Tibial nerve (tissue), 4 donors: ENCODE measurements at regions not wholly inside any gene's neighbourhood (a gene's known extent, or its start where the extent isn't known, plus 50 kb on each side); places are given as distances from the start of the nearest gene placed in this dataset.

Source experiments
- DNase-seq, 2 donors: peaks; one replicate each; pipeline ENCODE4 v3.0.0-alpha.2; 2019; ENCODE audit warnings: low spot score in 2 of 2
- H3K27ac ChIP-seq, 4 donors: fragments of 200-600 bp; sonication (generic) in 3 of 4; one replicate each; pipeline ENCODE4 v1.5.1; 2017 to 2019; ENCODE audit warnings: mild to moderate bottlenecking in 1 of 4
- H3K27me3 ChIP-seq, 2 donors: fragments of 200-600 bp; sonication (generic) in 1 of 2; one replicate each; pipeline versions ENCODE4 v1.5.1 to v1.6.0; 2017 to 2019
- H3K36me3 ChIP-seq, 3 donors: fragments of 200-600 bp; sonication (generic); one replicate each; pipeline ENCODE4 v1.5.1; 2018 to 2019
- H3K4me1 ChIP-seq, 4 donors: fragments of 200-600 bp; sonication (generic) in 3 of 4; one replicate each; pipeline ENCODE4 v1.5.1; 2017 to 2019
- H3K4me3 ChIP-seq, 4 donors: fragments of 200-600 bp; sonication (generic) in 3 of 4; one replicate each; pipeline ENCODE4 v1.5.1; 2017 to 2019; ENCODE audit warnings: mild to moderate bottlenecking in 1 of 4, moderate library complexity in 1 of 4
- H3K9me3 ChIP-seq, 4 donors: fragments of 200-600 bp; sonication (generic) in 3 of 4; one replicate each; pipeline ENCODE4 v1.5.1; 2017 to 2019
- CTCF ChIP-seq, 5 experiments: fragments of 200-600 bp in 3 of 5; fragments of 450-650 bp in 2 of 5; sonication (generic) in 3 of 5; IDR thresholded peaks; one replicate each; pipeline ENCODE4 v1.5.1; 2016 to 2019; ENCODE audit warnings: antibody characterized with exemption in 5 of 5, mild to moderate bottlenecking in 3 of 5, moderate library complexity in 2 of 5
- EP300 ChIP-seq, 2 donors: sonication (generic); formaldehyde crosslinking; IDR thresholded peaks; one replicate each; pipeline ENCODE4 v1.6.1; 2017; ENCODE audit warnings: antibody characterized with exemption in 2 of 2, mild to moderate bottlenecking in 1 of 2
- POLR2A ChIP-seq, 2 donors: fragments of 450-650 bp; IDR thresholded peaks; one replicate each; pipeline ENCODE4 v1.6.1; 2017; ENCODE audit warnings: antibody characterized with exemption in 2 of 2, mild to moderate bottlenecking in 2 of 2, moderate library complexity in 2 of 2
- WGBS, 2 donors: methylation state at CpG; one replicate each; pipeline ENCODE4 v1.1.5; 2018; 5-methylcytosine and 5-hydroxymethylcytosine counted together

GRCh38 chr5:17113174-17113958 lies 104.1 kb upstream of the BASP1 start:
- no peak overlapping the region for H3K27ac ChIP-seq
- WGBS, 2 donors, result 65 to 66% methylated on average over 9 of the region's 9 CpGs

GRCh38 chr5:17114233-17114632 lies 103.2 kb upstream of the BASP1 start:
- no peaks in the 10 kb centered on the region for H3K27me3 ChIP-seq
- no peak overlapping the region for H3K27ac ChIP-seq
- H3K4me3 ChIP-seq, result no peak overlapping the region
- WGBS, 2 donors, result 71 to 79% methylated on average over 6 of the region's 6 CpGs
- peaks cover 0 to 4% (median 0%) of the 10 kb centered on the region in 4 donors for H3K4me1 ChIP-seq
- no peak for TF ChIP-seq POLR2A (IDR thresholded peaks at IDR 0.05)
- no peak for TF ChIP-seq CTCF (IDR thresholded peaks at IDR 0.05)
- TF ChIP-seq EP300 (IDR thresholded peaks at IDR 0.05), result no peak
- DNase-seq, result no peak
- H3K36me3 ChIP-seq, result no peaks in the 10 kb centered on the region
- H3K9me3 ChIP-seq, result no peaks in the 10 kb centered on the region

More at GRCh38 chr5:17113174-17113958, 104.1 kb upstream of the BASP1 start:
- no peak for TF ChIP-seq EP300 (IDR thresholded peaks at IDR 0.05)
- TF ChIP-seq POLR2A (IDR thresholded peaks at IDR 0.05), result no peak
- TF ChIP-seq CTCF (IDR thresholded peaks at IDR 0.05), result no peak
- H3K27me3 ChIP-seq, result no peaks in the 10 kb centered on the region
- no peaks in the 10 kb centered on the region for H3K36me3 ChIP-seq
- peaks cover 0 to 4% (median 0%) of the 10 kb centered on the region in 4 donors for H3K4me1 ChIP-seq
- H3K4me3 ChIP-seq, result no peak overlapping the region
- H3K9me3 ChIP-seq, result no peaks in the 10 kb centered on the region
- DNase-seq, result no peak

GRCh38 chr5:17114715-17115599 lies 102.5 kb upstream of the BASP1 start:
- Histone ChIP-seq H3K4me3 (no peak overlapping the region), H3K36me3 (no peaks in the 10 kb centered on the region), H3K9me3 (no peaks in the 10 kb centered on the region), H3K27ac (no peak overlapping the region), H3K27me3 (no peaks in the 10 kb centered on the region), H3K4me1 (peaks cover 0 to 4% (median 0%) of the 10 kb centered on the region in 4 donors)
- DNase-seq, result no peak
- TF ChIP-seq EP300 (IDR thresholded peaks at IDR 0.05), result no peak
- no peak for TF ChIP-seq POLR2A (IDR thresholded peaks at IDR 0.05)
- no peak for TF ChIP-seq CTCF (IDR thresholded peaks at IDR 0.05)
- WGBS, 2 donors, result 75% methylated on average over 6 of the region's 6 CpGs

GRCh38 chr5:17115855-17116254 lies 101.6 kb upstream of the BASP1 start:
- Histone ChIP-seq H3K36me3 (no peaks in the 10 kb centered on the region), H3K9me3 (no peaks in the 10 kb centered on the region), H3K27me3 (no peaks in the 10 kb centered on the region), H3K27ac (no peak overlapping the region), H3K4me1 (peaks cover 0 to 4% (median 0%) of the 10 kb centered on the region in 4 donors), H3K4me3 (no peak overlapping the region)
- DNase-seq, result no peak
- TF ChIP-seq CTCF (IDR thresholded peaks at IDR 0.05), result no peak
- TF ChIP-seq POLR2A (IDR thresholded peaks at IDR 0.05), result no peak
- no peak for TF ChIP-seq EP300 (IDR thresholded peaks at IDR 0.05)
- 68 to 81% methylated on average over 3 of the region's 3 CpGs for WGBS, 2 donors

- peak overlapping the region in 2 of 4 donors; percentile 34 to 39 for H3K27ac ChIP-seq
- TF ChIP-seq CTCF (IDR thresholded peaks at IDR 0.05) (no peak), POLR2A (IDR thresholded peaks at IDR 0.05) (no peak), EP300 (IDR thresholded peaks at IDR 0.05) (peak in 1 of 2 donors; percentile 75)
- no peaks in the 10 kb centered on the region for H3K9me3 ChIP-seq
- H3K36me3 ChIP-seq, result no peaks in the 10 kb centered on the region
- peak in 1 of 2 donors; percentile 21 for DNase-seq
- H3K4me3 ChIP-seq, result no peak overlapping the region
- no peaks in the 10 kb centered on the region for H3K27me3 ChIP-seq
- 33 to 39% methylated on average over 9 of the region's 9 CpGs for WGBS, 2 donors
- peaks cover 0 to 4% (median 0%) of the 10 kb centered on the region in 4 donors for H3K4me1 ChIP-seq
These were observed 98.8 kb upstream of the BASP1 start for GRCh38 chr5:17118631-17119030.
